Right lobe of liver (tissue), 4 donors: ENCODE measurements at regions not wholly inside any gene's neighbourhood (a gene's known extent, or its start where the extent isn't known, plus 50 kb on each side); places are given as distances from the start of the nearest gene placed in this dataset.

Experiments
- CTCF ChIP-seq, 4 donors: fragments of 200-600 bp in 3 of 4; fragments of 450-650 bp in 1 of 4; IDR thresholded peaks; one replicate each; pipeline versions ENCODE4 v1.5.1 to v1.8.0; 2016 to 2022; ENCODE audit warnings: antibody characterized with exemption in 4 of 4, mild to moderate bottlenecking in 2 of 4
- POLR2A ChIP-seq: fragments of 450-650 bp; IDR thresholded peaks from one replicate; pipeline ENCODE4 v1.6.1; 2017; ENCODE audit warnings: antibody characterized with exemption, mild to moderate bottlenecking
- donor health status: DM: no; HTN: no; CAD: no.
- donor health status: DM: no; HTN: no; CAD: no.
- donor health status: DM: no; HTN: yes; CAD: no.

- TF ChIP-seq POLR2A (no peak), CTCF (IDR thresholded peaks at IDR 0.05) (no peak)
Measured at GRCh38 chr5:116872486-116872885, 297.9 kb upstream of the SEMA6A start.
